Muscle of leg (tissue), 3 donors: ENCODE measurements at regions not wholly inside any gene's neighbourhood (a gene's known extent, or its start where the extent isn't known, plus 50 kb on each side); places are given as distances from the start of the nearest gene placed in this dataset.

ENCODE experiments used
- DNase-seq: peaks from one replicate; pipeline ENCODE4 v3.0.0; 2013
- H3K27ac ChIP-seq: one replicate; pipeline ENCODE4 v1.5.1; 2013; ENCODE audit warnings: mild to moderate bottlenecking, low read length, control low read depth
- H3K27me3 ChIP-seq: one replicate; pipeline ENCODE4 v1.6.1; 2013; ENCODE audit warnings: low read length; ENCODE audit not compliant: control insufficient read depth, insufficient read depth
- H3K36me3 ChIP-seq: one replicate; pipeline ENCODE4 v1.6.1; 2013; ENCODE audit warnings: low read length; ENCODE audit not compliant: control insufficient read depth, insufficient read depth
- H3K4me1 ChIP-seq: one replicate; pipeline ENCODE4 v1.6.1; 2013; ENCODE audit warnings: low read length; ENCODE audit not compliant: control insufficient read depth, insufficient read depth
- H3K4me3 ChIP-seq: one replicate; pipeline ENCODE4 v1.5.1; 2013; ENCODE audit warnings: low read length, control low read depth
- H3K9me3 ChIP-seq: replicated peaks from 2 replicates; pipeline ENCODE4 v1.6.1; 2013; ENCODE audit warnings: low read depth, low read length; ENCODE audit not compliant: control insufficient read depth
- WGBS: methylation state at CpG from one replicate; pipeline ENCODE4 v1.1.5; 2013; ENCODE audit warnings: missing lambda C conversion rate; ENCODE audit not compliant: insufficient coverage; 5-methylcytosine and 5-hydroxymethylcytosine counted together

- no peaks in the 10 kb centered on the region for H3K36me3 ChIP-seq
- H3K4me1 ChIP-seq: peaks cover 10% of the 10 kb centered on the region
- peak; percentile 44 for DNase-seq
- no peak overlapping the region for H3K4me3 ChIP-seq
- no peak overlapping the region for H3K27ac ChIP-seq
- no peaks in the 10 kb centered on the region for H3K27me3 ChIP-seq
- peaks cover 4% of the 10 kb centered on the region for H3K9me3 ChIP-seq
- no CpG with 5 or more reads among the region's 3 CpGs for WGBS
These were observed 50.6 kb upstream of the MRPS6 start for GRCh38 chr21:34022627-34023335.

- Histone ChIP-seq H3K4me3 (no peak overlapping the region), H3K9me3 (peaks cover 8% of the 10 kb centered on the region), H3K4me1 (peaks cover 10% of the 10 kb centered on the region), H3K36me3 (no peaks in the 10 kb centered on the region), H3K27ac (no peak overlapping the region), H3K27me3 (no peaks in the 10 kb centered on the region)
- no peak for DNase-seq
- WGBS: no CpG with 5 or more reads among the region's 2 CpGs
These were observed 51.7 kb upstream of the MRPS6 start for GRCh38 chr21:34021726-34022125.

GRCh38 chr21:34020983-34021553 is 52.3 kb upstream of the MRPS6 start:
- no peak overlapping the region for H3K4me3 ChIP-seq
- H3K36me3 ChIP-seq: no peaks in the 10 kb centered on the region
- no peak overlapping the region for H3K27ac ChIP-seq
- DNase-seq: no peak
- H3K9me3 ChIP-seq: peaks cover 8% of the 10 kb centered on the region
- H3K4me1 ChIP-seq: peaks cover 10% of the 10 kb centered on the region
- H3K27me3 ChIP-seq: no peaks in the 10 kb centered on the region
- no CpG with 5 or more reads among the region's 4 CpGs for WGBS

GRCh38 chr21:34020005-34020847 is 53.2 kb upstream of the MRPS6 start:
- Histone ChIP-seq H3K27ac (no peak overlapping the region), H3K4me1 (peaks cover 10% of the 10 kb centered on the region)

GRCh38 chr21:34019402-34019801 is 54.0 kb upstream of the MRPS6 start:
- no peak for DNase-seq
- no peak overlapping the region for H3K4me3 ChIP-seq
- H3K9me3 ChIP-seq: peaks cover 8% of the 10 kb centered on the region
- no CpG with 5 or more reads among the region's 1 CpG for WGBS
- no peak overlapping the region for H3K27ac ChIP-seq
- no peaks in the 10 kb centered on the region for H3K36me3 ChIP-seq
- peaks cover 10% of the 10 kb centered on the region for H3K4me1 ChIP-seq
- no peaks in the 10 kb centered on the region for H3K27me3 ChIP-seq

More at GRCh38 chr21:34020005-34020847, 53.2 kb upstream of the MRPS6 start:
- H3K4me3 ChIP-seq: no peak overlapping the region
- H3K36me3 ChIP-seq: no peaks in the 10 kb centered on the region
- WGBS: 44% methylated on average over 4 of the region's 6 CpGs
- peak; percentile 38 for DNase-seq
- H3K9me3 ChIP-seq: peaks cover 8% of the 10 kb centered on the region
- H3K27me3 ChIP-seq: no peaks in the 10 kb centered on the region

GRCh38 chr21:34018910-34019309 is 54.5 kb upstream of the MRPS6 start:
- H3K4me3 ChIP-seq: no peak overlapping the region
- 63% methylated on average over 1 of the region's 1 CpG for WGBS
- peaks cover 8% of the 10 kb centered on the region for H3K9me3 ChIP-seq
- DNase-seq: no peak
- H3K27ac ChIP-seq: no peak overlapping the region
- H3K36me3 ChIP-seq: no peaks in the 10 kb centered on the region
- H3K4me1 ChIP-seq: peaks cover 10% of the 10 kb centered on the region
- H3K27me3 ChIP-seq: no peaks in the 10 kb centered on the region

GRCh38 chr21:34018185-34018584 is 55.2 kb upstream of the MRPS6 start:
- 92% methylated on average over 1 of the region's 1 CpG for WGBS
- DNase-seq: no peak
- Histone ChIP-seq H3K27me3 (no peaks in the 10 kb centered on the region), H3K36me3 (no peaks in the 10 kb centered on the region), H3K9me3 (peaks cover 8% of the 10 kb centered on the region), H3K4me1 (peaks cover 9% of the 10 kb centered on the region), H3K4me3 (no peak overlapping the region), H3K27ac (no peak overlapping the region)

GRCh38 chr21:34017039-34017961 is 56.1 kb upstream of the MRPS6 start:
- Histone ChIP-seq H3K36me3 (no peaks in the 10 kb centered on the region), H3K9me3 (peaks cover 8% of the 10 kb centered on the region), H3K27ac (no peak overlapping the region), H3K27me3 (no peaks in the 10 kb centered on the region), H3K4me3 (no peak overlapping the region), H3K4me1 (peaks cover 7% of the 10 kb centered on the region)
- DNase-seq: no peak
- no CpG with 5 or more reads among the region's 5 CpGs for WGBS

GRCh38 chr21:34012640-34013039 is 60.7 kb upstream of the MRPS6 start:
- Histone ChIP-seq H3K27ac (no peak overlapping the region), H3K36me3 (no peaks in the 10 kb centered on the region), H3K27me3 (no peaks in the 10 kb centered on the region), H3K4me1 (no peaks in the 10 kb centered on the region), H3K4me3 (no peak overlapping the region), H3K9me3 (peaks cover 4% of the 10 kb centered on the region)
- DNase-seq: no peak
- WGBS: 81% methylated on average over 3 of the region's 3 CpGs
